GM23338 (cell line): ENCODE measurements at regions not wholly inside any gene's neighbourhood (a gene's known extent, or its start where the extent isn't known, plus 50 kb on each side); places are given as distances from the start of the nearest gene placed in this dataset.

Experiments
- ETS1 ChIP-seq: IDR thresholded peaks from 2 replicates; pipeline ENCODE4 v1.6.1; 2016; ENCODE audit warnings: antibody characterized with exemption
- JUNB ChIP-seq: IDR thresholded peaks from one replicate; pipeline ENCODE4 v1.6.1; 2016; ENCODE audit warnings: antibody characterized with exemption; ENCODE audit not compliant: unreplicated experiment
- REST ChIP-seq: IDR thresholded peaks from one replicate; pipeline ENCODE4 v1.6.1; 2018; ENCODE audit warnings: antibody characterized with exemption; ENCODE audit not compliant: unreplicated experiment
- STAT1 ChIP-seq: IDR thresholded peaks from one replicate; pipeline ENCODE4 v1.6.1; 2016; ENCODE audit warnings: antibody characterized with exemption; ENCODE audit not compliant: unreplicated experiment
- ZNF462 ChIP-seq: fragments of 250-450 bp; sonication (Bioruptor Pico); IDR thresholded peaks from 2 replicates; pipeline ENCODE4 v1.5.0; 2020; ENCODE audit warnings: mild to moderate bottlenecking, moderate library complexity

- TF ChIP-seq ZNF462 (CRISPR knock-in tag) (no peak), JUNB (no peak), STAT1 (no peak), REST (no peak), ETS1 (no peak)
These were observed 78.1 kb upstream of the CSF3R start (continued) for GRCh38 chr1:36560621-36561360.
